Cardiac fibroblast (primary cell): ENCODE measurements at regions not wholly inside any gene's neighbourhood (a gene's known extent, or its start where the extent isn't known, plus 50 kb on each side); places are given as distances from the start of the nearest gene placed in this dataset.

Source experiments
- DNase-seq, 2 donors: peaks; one replicate each; pipeline versions ENCODE4 v3.0.0 to v3.0.0-alpha.2; 2010; ENCODE audit warnings: low read depth in 2 of 2
- H3K4me3 ChIP-seq, 2 donors: replicated peaks in 1 of 2; 1 replicate in 1 of 2; 2 replicates in 1 of 2; pipeline ENCODE4 v1.5.1; 2011; ENCODE audit warnings: low read depth in 2 of 2, low read length in 2 of 2, mild to moderate bottlenecking in 2 of 2, moderate library complexity in 1 of 2
- CTCF ChIP-seq: IDR thresholded peaks from one replicate; pipeline ENCODE4 v1.5.1; 2011; ENCODE audit warnings: low read depth, mild to moderate bottlenecking, low read length, inconsistent platforms

- TF ChIP-seq CTCF, result no peak
- no peak overlapping the region for H3K4me3 ChIP-seq
- DNase-seq, result no peak
These were observed 400.6 kb downstream of the HDGFL1 start for GRCh38 chr6:22970004-22970403.

GRCh38 chr6:22972771-22973170 lies 403.4 kb downstream of the HDGFL1 start:
- DNase-seq, result no peak
- no peak overlapping the region for H3K4me3 ChIP-seq
- TF ChIP-seq CTCF, result no peak

GRCh38 chr6:22975079-22975478 lies 405.7 kb downstream of the HDGFL1 start:
- no peak for TF ChIP-seq CTCF
- DNase-seq, result no peak
- H3K4me3 ChIP-seq, result no peak overlapping the region

- peak in 1 of 2 donors; percentile 70 for DNase-seq
- TF ChIP-seq CTCF, result no peak
- no peak overlapping the region for H3K4me3 ChIP-seq
These were observed 411.1 kb downstream of the HDGFL1 start for GRCh38 chr6:22980446-22980845.

GRCh38 chr6:23002044-23002619 lies 432.8 kb downstream of the HDGFL1 start:
- no peak for TF ChIP-seq CTCF
- DNase-seq, result no peak

GRCh38 chr6:23003671-23004467 lies 434.5 kb downstream of the HDGFL1 start:
- no peak for TF ChIP-seq CTCF
- DNase-seq, result peak; percentile 64 to 82
- no peak overlapping the region for H3K4me3 ChIP-seq

More at GRCh38 chr6:23002044-23002619, 432.8 kb downstream of the HDGFL1 start:
- H3K4me3 ChIP-seq, result no peak overlapping the region
